ENCODE measurements at regions not wholly inside any gene's neighbourhood (a gene's known extent, or its start where the extent isn't known, plus 50 kb on each side); places are given as distances from the start of the nearest gene placed in this dataset.

GRCh38 chr15:97680606-97681220 lies 279.8 kb upstream of the ARRDC4 start:
- H3K4me3 ChIP-seq (ENCODE audit: low read depth, low read length), result no peak overlapping the region
- TF ChIP-seq CTCF (IDR thresholded peaks at IDR 0.05; ENCODE audit: borderline replicate concordance, insufficient read depth, low read depth, low read length), result no peak

DNA sequence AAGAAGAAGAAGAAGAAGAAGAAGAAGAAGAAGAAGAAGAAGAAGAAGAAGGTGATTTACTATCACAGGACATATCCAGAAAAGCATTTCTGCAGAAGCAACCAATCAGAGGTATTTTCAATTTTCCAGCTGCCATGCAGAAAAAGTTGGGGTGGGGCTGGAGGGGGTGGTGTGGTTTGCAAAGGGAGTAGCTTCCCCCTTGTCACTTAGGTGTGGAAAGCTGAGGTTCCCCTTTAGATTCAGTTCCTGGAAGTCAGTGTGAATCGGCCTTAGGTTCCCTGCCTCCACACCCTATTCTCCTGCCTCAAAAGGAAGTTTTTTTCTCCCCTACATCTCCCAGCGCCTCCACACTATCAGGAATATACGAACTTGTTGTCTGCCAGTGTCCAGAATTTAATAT lies 276.7 kb upstream of the ARRDC4 start:
- H3K4me3 ChIP-seq (ENCODE audit: low read depth, low read length), result no peak overlapping the region
- TF ChIP-seq CTCF (IDR thresholded peaks at IDR 0.05; ENCODE audit: borderline replicate concordance, insufficient read depth, low read depth, low read length), result no peak

- no peak for TF ChIP-seq CTCF (IDR thresholded peaks at IDR 0.05; ENCODE audit: borderline replicate concordance, insufficient read depth, low read depth, low read length)
- no peak overlapping the region for H3K4me3 ChIP-seq (ENCODE audit: low read depth, low read length)
Measured at GRCh38 chr15:97684249-97684648, 276.3 kb upstream of the ARRDC4 start.

DNA sequence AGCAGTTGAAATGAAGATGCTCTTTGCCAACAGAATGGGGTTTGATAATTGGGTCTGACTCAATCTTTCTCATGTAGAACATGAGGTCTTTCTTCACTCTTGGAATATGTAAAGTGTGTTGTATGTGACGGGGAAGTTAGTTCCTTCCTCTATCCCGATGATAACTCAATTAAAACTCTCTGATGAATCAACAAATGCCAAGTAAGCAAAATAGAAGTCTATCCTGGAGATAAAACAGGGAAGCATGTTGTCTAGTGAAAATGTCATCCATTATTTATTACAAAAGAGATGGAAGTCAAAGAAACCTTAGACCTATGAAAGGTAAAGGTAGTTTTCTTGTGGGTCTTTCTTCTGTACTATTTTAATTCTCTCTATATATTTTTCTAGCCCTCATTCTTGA lies 274.2 kb upstream of the ARRDC4 start:
- TF ChIP-seq CTCF (IDR thresholded peaks at IDR 0.05; ENCODE audit: borderline replicate concordance, insufficient read depth, low read depth, low read length), result no peak
- H3K4me3 ChIP-seq (ENCODE audit: low read depth, low read length), result no peak overlapping the region

DNA sequence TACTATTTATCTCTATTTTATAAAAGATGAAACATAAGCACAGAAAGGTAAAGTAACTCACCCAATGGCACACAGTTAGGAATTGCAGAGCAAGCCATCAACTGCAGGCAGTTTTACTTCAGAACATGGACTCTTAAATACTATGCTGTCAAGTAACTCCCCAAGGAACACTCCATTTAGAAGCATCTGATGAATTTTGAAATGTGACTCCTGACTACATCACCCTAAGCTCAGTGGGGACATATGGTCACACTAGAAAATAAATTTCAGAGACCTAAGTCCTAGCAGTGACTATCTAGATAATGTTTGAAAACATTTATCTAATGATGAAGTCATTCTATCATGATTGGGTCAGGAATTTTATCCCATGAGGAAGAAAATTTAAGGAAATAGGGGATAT lies 272.8 kb upstream of the ARRDC4 start:
- no peak overlapping the region for H3K4me3 ChIP-seq (ENCODE audit: low read depth, low read length)
- TF ChIP-seq CTCF (IDR thresholded peaks at IDR 0.05; ENCODE audit: borderline replicate concordance, insufficient read depth, low read depth, low read length), result no peak

- no peak overlapping the region for H3K4me3 ChIP-seq (ENCODE audit: low read depth, low read length)
- no peak for TF ChIP-seq CTCF (IDR thresholded peaks at IDR 0.05; ENCODE audit: borderline replicate concordance, insufficient read depth, low read depth, low read length)
Measured at GRCh38 chr15:97688177-97688576, 272.3 kb upstream of the ARRDC4 start.

- no peak overlapping the region for H3K4me3 ChIP-seq (ENCODE audit: low read depth, low read length)
- no peak for TF ChIP-seq CTCF (IDR thresholded peaks at IDR 0.05; ENCODE audit: borderline replicate concordance, insufficient read depth, low read depth, low read length)
Measured at GRCh38 chr15:97688886-97689285, 271.6 kb upstream of the ARRDC4 start.
